HL-60 (cell line): ENCODE measurements at regions not wholly inside any gene's neighbourhood (a gene's known extent, or its start where the extent isn't known, plus 50 kb on each side); places are given as distances from the start of the nearest gene placed in this dataset.

Experiments
- DNase-seq, 2 experiments: peaks; one replicate each; pipeline ENCODE4 v3.0.0-alpha.2; 2010 to 2020; ENCODE audit warnings: low read depth in 1 of 2, low spot score in 1 of 2
- H3K27ac ChIP-seq: fragments of 250-450 bp; sonication (Bioruptor Pico); replicated peaks from 2 replicates; pipeline ENCODE4 v1.5.1; 2020; ENCODE audit warnings: mild to moderate bottlenecking, moderate library complexity
- H3K27me3 ChIP-seq: fragments of 250-450 bp; sonication (Bioruptor Pico); 2 replicates; pipeline ENCODE4 v1.5.1; 2021; ENCODE audit warnings: mild to moderate bottlenecking, moderate library complexity; ENCODE audit not compliant: insufficient read depth, poor library complexity, severe bottlenecking
- H3K4me3 ChIP-seq: replicated peaks from 2 replicates; pipeline ENCODE4 v1.5.1; 2011; ENCODE audit warnings: mild to moderate bottlenecking, control low read depth, low read length; ENCODE audit not compliant: insufficient read depth
- GABPA ChIP-seq: IDR thresholded peaks from 2 replicates; pipeline ENCODE4 v1.6.1; 2012; ENCODE audit warnings: low read depth
- POLR2AphosphoS5 ChIP-seq: IDR thresholded peaks from 2 replicates; pipeline ENCODE4 v1.6.1; 2012; ENCODE audit warnings: low read depth
- SPI1 ChIP-seq: IDR thresholded peaks from 2 replicates; pipeline ENCODE4 v1.6.1; 2012; ENCODE audit warnings: low read depth, mild to moderate bottlenecking, borderline replicate concordance
- TF ChIP-seq, protein P1 (sequence below): IDR thresholded peaks from 2 replicates; pipeline ENCODE4 v1.6.1; 2012; ENCODE audit warnings: low read depth; ENCODE audit not compliant: insufficient replicate concordance
- TF ChIP-seq, protein P2 (sequence below): IDR thresholded peaks from one replicate; pipeline ENCODE4 v1.5.1; 2011; ENCODE audit warnings: low read length, control low read depth, inconsistent platforms; ENCODE audit not compliant: insufficient read depth

DNA sequence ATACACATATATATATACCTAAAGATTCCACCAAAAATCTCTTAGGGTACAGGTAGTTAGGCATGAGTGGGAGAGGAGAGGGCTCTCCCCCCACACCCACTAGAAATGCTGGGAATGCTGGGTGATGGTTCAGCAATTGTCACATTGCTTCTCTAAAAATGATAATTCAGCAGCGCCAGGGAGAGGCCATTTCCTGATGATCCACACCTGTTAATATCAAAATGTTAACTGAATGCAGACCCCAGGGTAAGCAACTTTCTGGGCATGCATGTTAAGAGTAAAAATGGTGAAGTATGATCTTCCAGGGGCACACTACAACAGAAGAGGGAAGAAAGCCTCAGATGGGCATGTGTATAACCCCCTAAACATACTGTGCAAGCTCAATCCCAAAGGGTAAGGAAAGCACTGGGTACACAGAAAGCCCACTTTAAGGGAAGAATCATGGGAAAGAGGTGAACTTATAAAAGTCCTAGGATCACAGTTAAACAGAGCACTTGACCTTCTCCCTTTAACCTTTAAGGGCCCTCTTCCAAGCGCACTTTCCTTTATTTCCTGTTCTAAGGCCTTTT lies 67.6 kb upstream of the GNAZ start:
- TF ChIP-seq, protein P1, sequence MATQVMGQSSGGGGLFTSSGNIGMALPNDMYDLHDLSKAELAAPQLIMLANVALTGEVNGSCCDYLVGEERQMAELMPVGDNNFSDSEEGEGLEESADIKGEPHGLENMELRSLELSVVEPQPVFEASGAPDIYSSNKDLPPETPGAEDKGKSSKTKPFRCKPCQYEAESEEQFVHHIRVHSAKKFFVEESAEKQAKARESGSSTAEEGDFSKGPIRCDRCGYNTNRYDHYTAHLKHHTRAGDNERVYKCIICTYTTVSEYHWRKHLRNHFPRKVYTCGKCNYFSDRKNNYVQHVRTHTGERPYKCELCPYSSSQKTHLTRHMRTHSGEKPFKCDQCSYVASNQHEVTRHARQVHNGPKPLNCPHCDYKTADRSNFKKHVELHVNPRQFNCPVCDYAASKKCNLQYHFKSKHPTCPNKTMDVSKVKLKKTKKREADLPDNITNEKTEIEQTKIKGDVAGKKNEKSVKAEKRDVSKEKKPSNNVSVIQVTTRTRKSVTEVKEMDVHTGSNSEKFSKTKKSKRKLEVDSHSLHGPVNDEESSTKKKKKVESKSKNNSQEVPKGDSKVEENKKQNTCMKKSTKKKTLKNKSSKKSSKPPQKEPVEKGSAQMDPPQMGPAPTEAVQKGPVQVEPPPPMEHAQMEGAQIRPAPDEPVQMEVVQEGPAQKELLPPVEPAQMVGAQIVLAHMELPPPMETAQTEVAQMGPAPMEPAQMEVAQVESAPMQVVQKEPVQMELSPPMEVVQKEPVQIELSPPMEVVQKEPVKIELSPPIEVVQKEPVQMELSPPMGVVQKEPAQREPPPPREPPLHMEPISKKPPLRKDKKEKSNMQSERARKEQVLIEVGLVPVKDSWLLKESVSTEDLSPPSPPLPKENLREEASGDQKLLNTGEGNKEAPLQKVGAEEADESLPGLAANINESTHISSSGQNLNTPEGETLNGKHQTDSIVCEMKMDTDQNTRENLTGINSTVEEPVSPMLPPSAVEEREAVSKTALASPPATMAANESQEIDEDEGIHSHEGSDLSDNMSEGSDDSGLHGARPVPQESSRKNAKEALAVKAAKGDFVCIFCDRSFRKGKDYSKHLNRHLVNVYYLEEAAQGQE: no peak
- TF ChIP-seq GABPA (no peak), POLR2AphosphoS5 (no peak), SPI1 (no peak)
- TF ChIP-seq, protein P2, sequence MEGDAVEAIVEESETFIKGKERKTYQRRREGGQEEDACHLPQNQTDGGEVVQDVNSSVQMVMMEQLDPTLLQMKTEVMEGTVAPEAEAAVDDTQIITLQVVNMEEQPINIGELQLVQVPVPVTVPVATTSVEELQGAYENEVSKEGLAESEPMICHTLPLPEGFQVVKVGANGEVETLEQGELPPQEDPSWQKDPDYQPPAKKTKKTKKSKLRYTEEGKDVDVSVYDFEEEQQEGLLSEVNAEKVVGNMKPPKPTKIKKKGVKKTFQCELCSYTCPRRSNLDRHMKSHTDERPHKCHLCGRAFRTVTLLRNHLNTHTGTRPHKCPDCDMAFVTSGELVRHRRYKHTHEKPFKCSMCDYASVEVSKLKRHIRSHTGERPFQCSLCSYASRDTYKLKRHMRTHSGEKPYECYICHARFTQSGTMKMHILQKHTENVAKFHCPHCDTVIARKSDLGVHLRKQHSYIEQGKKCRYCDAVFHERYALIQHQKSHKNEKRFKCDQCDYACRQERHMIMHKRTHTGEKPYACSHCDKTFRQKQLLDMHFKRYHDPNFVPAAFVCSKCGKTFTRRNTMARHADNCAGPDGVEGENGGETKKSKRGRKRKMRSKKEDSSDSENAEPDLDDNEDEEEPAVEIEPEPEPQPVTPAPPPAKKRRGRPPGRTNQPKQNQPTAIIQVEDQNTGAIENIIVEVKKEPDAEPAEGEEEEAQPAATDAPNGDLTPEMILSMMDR: no peak
- H3K27ac ChIP-seq: no peak overlapping the region
- DNase-seq: no peak
- H3K4me3 ChIP-seq: no peak overlapping the region
- peaks cover 2% of the 10 kb centered on the region for H3K27me3 ChIP-seq

DNA sequence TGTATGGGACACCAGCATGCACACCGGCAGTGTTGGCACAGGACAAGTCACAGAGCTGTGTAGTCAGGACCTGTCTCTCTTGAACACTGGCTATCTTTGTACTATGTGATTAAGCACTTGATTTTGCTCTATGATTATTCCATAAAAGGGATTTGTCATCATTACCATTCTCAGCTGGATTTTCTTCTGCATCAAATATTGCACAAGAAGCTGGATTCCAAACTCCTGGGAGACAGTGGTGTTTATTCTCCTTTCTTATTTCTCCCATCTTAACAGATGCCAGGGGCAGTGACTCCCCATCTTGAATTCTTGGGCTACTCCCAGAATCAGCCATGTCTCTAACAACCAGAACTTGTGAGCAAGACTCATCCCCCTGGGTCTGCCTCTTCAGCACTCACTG lies 62.5 kb upstream of the GNAZ start:
- DNase-seq: no peak
- TF ChIP-seq GABPA (no peak), POLR2AphosphoS5 (no peak), SPI1 (no peak)
- TF ChIP-seq, protein P2: no peak
- TF ChIP-seq, protein P1: no peak
- Histone ChIP-seq H3K27ac (no peak overlapping the region), H3K4me3 (no peak overlapping the region), H3K27me3 (peaks cover 4% of the 10 kb centered on the region)

DNA sequence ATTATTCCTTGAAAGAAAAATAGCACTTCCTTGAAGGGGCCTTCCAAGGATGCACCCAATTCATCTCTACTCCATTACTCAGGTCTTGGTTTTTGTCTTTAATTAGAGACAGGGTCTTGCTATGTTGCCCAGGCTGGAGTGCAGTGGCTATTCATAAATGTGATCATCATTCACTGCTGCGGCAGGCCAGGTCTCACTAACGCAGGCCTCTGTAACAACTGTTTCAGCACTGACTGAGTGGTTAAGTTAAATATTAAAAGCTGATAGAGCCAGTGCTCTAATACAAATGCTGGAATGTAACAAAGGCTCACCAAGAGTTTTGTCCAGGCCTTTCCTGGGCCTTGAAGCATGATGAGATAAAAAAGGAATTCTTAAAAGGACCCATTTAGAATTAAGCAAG lies 61.4 kb upstream of the GNAZ start:
- no peak for TF ChIP-seq SPI1
- TF ChIP-seq GABPA: no peak
- TF ChIP-seq, protein P1: no peak
- TF ChIP-seq, protein P2: no peak
- no peak for TF ChIP-seq POLR2AphosphoS5
- no peak for DNase-seq

More for the DNA sequence above, 61.4 kb upstream of the GNAZ start:
- Histone ChIP-seq H3K27ac (no peak overlapping the region), H3K4me3 (no peak overlapping the region), H3K27me3 (peaks cover 4% of the 10 kb centered on the region)
